ENCODE measurements at regions not wholly inside any gene's neighbourhood (a gene's known extent, or its start where the extent isn't known, plus 50 kb on each side); places are given as distances from the start of the nearest gene placed in this dataset.

- no TSS peak for BruUV-seq (replicated peaks)
These were observed 77.5 kb upstream of the HIVEP1 start for GRCh38 chr6:11934638-11935037.

More at GRCh38 chr6:11934638-11935037, 77.5 kb upstream of the HIVEP1 start:
- peaks cover 5% of the 10 kb centered on the region; the same call in 1 of the 3 replicates for H3K36me3 ChIP-seq (ENCODE audit: control insufficient read depth, insufficient read depth, low read length)
- H3K9me3 ChIP-seq (replicated peaks; ENCODE audit: control insufficient read depth, insufficient read depth, low read depth, low read length), result peaks cover 34% of the 10 kb centered on the region
- no peak overlapping the region for H3K9ac ChIP-seq (ENCODE audit: insufficient read depth in 1 of 2, low read depth in 2 of 2, low read length in 2 of 2)
- no peaks in the 10 kb centered on the region for H4K20me1 ChIP-seq (replicated peaks; ENCODE audit: control insufficient read depth, insufficient read depth, low read length)
- in situ Hi-C loops (cut with MboI), result loop anchor here (5.0 kb wide), 1 partner anchor 73 kb away; no protein-coding TSS in a partner anchor
- intact Hi-C loops (cut with micrococcal nuclease), result loop anchor here (5.0 kb wide), 4 partner anchors 43 to 157 kb away; partner anchors contain the start of gene ADTRP
- H3K79me2 ChIP-seq (ENCODE audit: control insufficient read depth, insufficient read depth, low read length), result no peaks in the 10 kb centered on the region
- TF ChIP-seq SMAD4 (CRISPR knock-in tag; conservative IDR thresholded peaks at IDR 0.05) (no peak), NFIX (CRISPR knock-in tag; IDR thresholded peaks at IDR 0.05; ENCODE audit: low read depth) (no peak), ETS1 (conservative IDR thresholded peaks at IDR 0.05; ENCODE audit: control insufficient read depth, low read depth, low read length) (no peak), FOXK1 (CRISPR knock-in tag; IDR thresholded peaks at IDR 0.05; ENCODE audit: borderline replicate concordance) (no peak), FOXM1 (IDR thresholded peaks at IDR 0.05; ENCODE audit: low read depth) (no peak), FOXM1 (CRISPR knock-in tag; IDR thresholded peaks at IDR 0.05; ENCODE audit: low read depth) (no peak), ZNF217 (CRISPR knock-in tag; IDR thresholded peaks at IDR 0.05) (no peak), NFIC (IDR thresholded peaks at IDR 0.05) (no peak), ZNF143 (CRISPR knock-in tag; IDR thresholded peaks at IDR 0.05) (no peak), SIX5 (IDR thresholded peaks at IDR 0.05; ENCODE audit: borderline replicate concordance in 1 of 2, insufficient read depth in 1 of 2, low read depth in 1 of 2, low read length in 2 of 2) (no peak), CAMTA2 (CRISPR knock-in tag; conservative IDR thresholded peaks at IDR 0.05) (no peak), ZNF707 (CRISPR knock-in tag; conservative IDR thresholded peaks at IDR 0.05) (no peak), NFE2 (IDR thresholded peaks at IDR 0.05; ENCODE audit: low read depth) (no peak)
- DNase-seq (ENCODE audit: extremely low read depth in 1 of 4, low spot score in 3 of 4) (no peak), ATAC-seq (no peak), FAIRE-seq (no peak)
- peaks cover 28 to 33% of the 10 kb centered on the region in 2 experiments; a peak in 4 of 5 replicates for H3K4me1 ChIP-seq (replicated peaks in 1 of 2; ENCODE audit: control insufficient read depth in 2 of 2, insufficient read depth in 2 of 2, low read length in 2 of 2)
- 0 out of 2 replicates have a peak overlapping the region, but pooled peaks have one; percentile 1 for H2AFZ ChIP-seq (ENCODE audit: low read depth, low read length)
- ChIA-PET CTCF (ENCODE audit: low intra/inter-chr PET ratio) (no interaction called here), POLR2A (no interaction called here)
- H3K9me1 ChIP-seq (ENCODE audit: control insufficient read depth, insufficient read depth, low read length), result no peaks in the 10 kb centered on the region
- no peak overlapping the region for H3K4me3 ChIP-seq
- no peaks in the 10 kb centered on the region for H3K27me3 ChIP-seq (ENCODE audit: control insufficient read depth in 2 of 2, insufficient read depth in 2 of 2, low read length in 2 of 2)
- no peak overlapping the region for H3K4me2 ChIP-seq (ENCODE audit: insufficient read depth, low read length)
- no peak overlapping the region for H3K27ac ChIP-seq (ENCODE audit: extremely low read depth, low read depth, low read length)
- WGBS (ENCODE audit: insufficient coverage, low coverage, missing lambda C conversion rate), result 65% methylated on average over 6 of the region's 6 CpGs

All from K562 (cell line).